K562 (cell line): ENCODE measurements at regions not wholly inside any gene's neighbourhood (a gene's known extent, or its start where the extent isn't known, plus 50 kb on each side); places are given as distances from the start of the nearest gene placed in this dataset.

ENCODE experiments used
- ATAC-seq: fragments of 200-7000 bp; cut with Tn5 transposase; 3 replicates; pipeline ENCODE4 v1.9.1; 2020; ENCODE audit warnings: moderate library complexity
- BruUV-seq: library from RNA; stranded (reverse); fragments of 400-500 nt; replicated peaks from 2 replicates; lab custom pipeline; 2021; lab: Mats Ljungman, UMichigan
- CTCF ChIA-PET: fragments of 300-600 bp; formaldehyde crosslinking; extraction: SDS; loops from one replicate; lab custom pipeline; 2021; ENCODE audit warnings: low intra/inter-chr PET ratio; lab: Yijun Ruan, JAX
- POLR2A ChIA-PET: fragments of 300-600, 350-650 bp; sonication (Branson Sonifier 250); formaldehyde crosslinking; extraction: SDS; loops from one replicate; lab custom pipeline; 2021; ENCODE audit warnings: antibody characterized with exemption, inconsistent platforms; lab: Yijun Ruan, JAX
- DNase-seq, 4 experiments: peaks; one replicate each; pipeline versions ENCODE4 v3.0.0 to v3.0.0-alpha.2; 2011 to 2018; ENCODE audit warnings: low spot score in 3 of 4, mixed read lengths in 3 of 4; ENCODE audit errors: extremely low read depth in 1 of 4
- FAIRE-seq: peaks from 2 replicates; lab custom pipeline; 2011; peaks lifted over from hg19 to GRCh38; lab: Jason Lieb, UNC
- H2AFZ ChIP-seq: 2 replicates; pipeline ENCODE4 v1.6.0; 2011; ENCODE audit warnings: low read depth, low read length, control low read depth, inconsistent platforms
- H3K27ac ChIP-seq: fragments of 200-600 bp; 3 replicates; pipeline ENCODE4 v1.8.0; 2011; ENCODE audit warnings: low read depth, mild to moderate bottlenecking, control low read depth, inconsistent platforms, low read length, moderate library complexity, mixed read lengths; ENCODE audit errors: extremely low read depth
- H3K27me3 ChIP-seq, 2 experiments: fragments of 300-600 bp in 1 of 2; 2 replicates in 1 of 2; 3 replicates in 1 of 2; pipeline versions ENCODE4 v1.6.0 to v1.8.0; 2011; ENCODE audit warnings: inconsistent platforms in 2 of 2, low read length in 2 of 2, mild to moderate bottlenecking in 1 of 2, mixed read lengths in 1 of 2, moderate library complexity in 1 of 2; ENCODE audit not compliant: control insufficient read depth in 2 of 2, insufficient read depth in 2 of 2
- H3K36me3 ChIP-seq: fragments of 300-600 bp; 3 replicates; pipeline ENCODE4 v1.8.0; 2011; ENCODE audit warnings: mild to moderate bottlenecking, low read length, inconsistent platforms; ENCODE audit not compliant: control insufficient read depth, insufficient read depth
- H3K4me1 ChIP-seq, 2 experiments: fragments of 200-600 bp in 1 of 2; replicated peaks in 1 of 2; 2 replicates in 1 of 2; 3 replicates in 1 of 2; pipeline versions ENCODE4 v1.5.1 to v1.8.0; 2011; ENCODE audit warnings: inconsistent platforms in 2 of 2, low read length in 2 of 2, mild to moderate bottlenecking in 1 of 2, mixed read lengths in 1 of 2, moderate library complexity in 1 of 2; ENCODE audit not compliant: control insufficient read depth in 2 of 2, insufficient read depth in 2 of 2
- H3K4me2 ChIP-seq: 2 replicates; pipeline ENCODE4 v1.6.1; 2011; ENCODE audit warnings: low read length, control low read depth, inconsistent platforms, mixed read lengths; ENCODE audit not compliant: insufficient read depth
- H3K4me3 ChIP-seq: fragments of 200-600 bp; sonication (generic), shearing (Covaris generic); 2 replicates; pipeline ENCODE4 v1.5.1; 2016; ENCODE audit warnings: control low read depth, inconsistent platforms
- H3K79me2 ChIP-seq: fragments of 200-600 bp; 3 replicates; pipeline ENCODE4 v1.8.0; 2011; ENCODE audit warnings: low read length, inconsistent platforms; ENCODE audit not compliant: control insufficient read depth, insufficient read depth
- H3K9ac ChIP-seq, 2 experiments: 2 replicates each; pipeline versions ENCODE4 v1.6.0 to v1.6.1; 2011; ENCODE audit warnings: low read depth in 2 of 2, low read length in 2 of 2, control low read depth in 1 of 2, inconsistent platforms in 1 of 2, mild to moderate bottlenecking in 1 of 2, mixed read lengths in 1 of 2; ENCODE audit not compliant: insufficient read depth in 1 of 2
- H3K9me1 ChIP-seq: one replicate; pipeline ENCODE4 v1.6.0; 2011; ENCODE audit warnings: inconsistent platforms, mild to moderate bottlenecking, low read length, moderate library complexity; ENCODE audit not compliant: control insufficient read depth, insufficient read depth
- H3K9me3 ChIP-seq: replicated peaks from 2 replicates; pipeline ENCODE4 v1.5.1; 2011; ENCODE audit warnings: low read depth, low read length, inconsistent platforms; ENCODE audit not compliant: control insufficient read depth, insufficient read depth
- H4K20me1 ChIP-seq: replicated peaks from 2 replicates; pipeline ENCODE4 v1.6.1; 2011; ENCODE audit warnings: low read length, inconsistent platforms, mixed read lengths; ENCODE audit not compliant: control insufficient read depth, insufficient read depth
- GMEB1 ChIP-seq: fragments of 250-450 bp; sonication (Bioruptor Pico); IDR thresholded peaks from 2 replicates; pipeline ENCODE4 v1.4.0; 2020; ENCODE audit warnings: mild to moderate bottlenecking
- ZFP91 ChIP-seq: sonication (generic); formaldehyde crosslinking; IDR thresholded peaks from 2 replicates; pipeline ENCODE4 v1.8.0; 2022; ENCODE audit warnings: mild to moderate bottlenecking, missing genetic modification reagents
- ZNF146 ChIP-seq: IDR thresholded peaks from one replicate; pipeline ENCODE4 v1.6.1; 2018; ENCODE audit warnings: missing compliant biosample characterization; ENCODE audit not compliant: unreplicated experiment
- WGBS: fragments of 100-300 bp; shearing (Covaris generic); methylation state at CpG from one replicate; pipeline ENCODE4 v1.1.6; 2016; ENCODE audit warnings: low coverage, mixed read lengths; ENCODE audit not compliant: insufficient coverage; ENCODE audit errors: missing lambda C conversion rate; 5-methylcytosine and 5-hydroxymethylcytosine counted together
- in situ Hi-C: fragments of 300-500 bp; cut with MboI; formaldehyde crosslinking; loops from 4 replicates; pipeline ENCODE4 v1.15.0; 2018; ENCODE audit warnings: inconsistent platforms, mixed read lengths
- intact Hi-C: fragments of 100-400 bp; cut with micrococcal nuclease; formaldehyde crosslinking; loops from 2 replicates; pipeline ENCODE4 v1.14.2; 2022

- WGBS: 0% methylated on average over 5 of the region's 5 CpGs
- Histone ChIP-seq H4K20me1 (peaks cover 5% of the 10 kb centered on the region; the same call in 1 of the 2 replicates), H2AFZ (no peak overlapping the region), H3K9me3 (no peaks in the 10 kb centered on the region; the same call in 1 of the 2 replicates), H3K9me1 (peaks cover 2% of the 10 kb centered on the region), H3K9ac (no peak overlapping the region), H3K36me3 (no peaks in the 10 kb centered on the region), H3K4me1 (peaks cover 0 to 4% of the 10 kb centered on the region in 2 experiments; a peak in 1 of 5 replicates), H3K79me2 (no peaks in the 10 kb centered on the region), H3K4me2 (no peak overlapping the region), H3K4me3 (no peak overlapping the region), H3K27me3 (peaks cover 38 to 57% of the 10 kb centered on the region in 2 experiments), H3K27ac (no peak overlapping the region)
- DNase-seq (no peak), FAIRE-seq (no peak), ATAC-seq (no peak)
- in situ Hi-C loops (no loop called here), intact Hi-C loops (no loop called here)
- ChIA-PET CTCF (no interaction called here), POLR2A (interaction anchor here (0.6 to 0.9 kb wide), 2 partner anchors 28 to 123 kb away, joined by 4 to 5 read pairs; no protein-coding TSS in a partner anchor)
- BruUV-seq: no TSS peak
- TF ChIP-seq ZFP91 (no peak), GMEB1 (CRISPR knock-in tag) (no peak), ZNF146 (CRISPR knock-in tag) (no peak)
Measured at GRCh38 chr15:62950462-62950931, 92.0 kb upstream of the TPM1 start.
